ENCODE measurements at regions not wholly inside any gene's neighbourhood (a gene's known extent, or its start where the extent isn't known, plus 50 kb on each side); places are given as distances from the start of the nearest gene placed in this dataset.

GRCh38 chr3:151604891-151605290 is 128.8 kb upstream of the AADACL2 start:
- no peak for TF ChIP-seq CTCF (IDR thresholded peaks at IDR 0.05)
- TF ChIP-seq POLR2A (IDR thresholded peaks at IDR 0.05) = no peak
- no peak for TF ChIP-seq POLR2AphosphoS5 (IDR thresholded peaks at IDR 0.05)

All from prostate gland (tissue), 2 donors.